ENCODE measurements at regions not wholly inside any gene's neighbourhood (a gene's known extent, or its start where the extent isn't known, plus 50 kb on each side); places are given as distances from the start of the nearest gene placed in this dataset.
A peak's percentile ranks its signal among the peaks of the same experiment; 100 is the strongest.

DNA sequence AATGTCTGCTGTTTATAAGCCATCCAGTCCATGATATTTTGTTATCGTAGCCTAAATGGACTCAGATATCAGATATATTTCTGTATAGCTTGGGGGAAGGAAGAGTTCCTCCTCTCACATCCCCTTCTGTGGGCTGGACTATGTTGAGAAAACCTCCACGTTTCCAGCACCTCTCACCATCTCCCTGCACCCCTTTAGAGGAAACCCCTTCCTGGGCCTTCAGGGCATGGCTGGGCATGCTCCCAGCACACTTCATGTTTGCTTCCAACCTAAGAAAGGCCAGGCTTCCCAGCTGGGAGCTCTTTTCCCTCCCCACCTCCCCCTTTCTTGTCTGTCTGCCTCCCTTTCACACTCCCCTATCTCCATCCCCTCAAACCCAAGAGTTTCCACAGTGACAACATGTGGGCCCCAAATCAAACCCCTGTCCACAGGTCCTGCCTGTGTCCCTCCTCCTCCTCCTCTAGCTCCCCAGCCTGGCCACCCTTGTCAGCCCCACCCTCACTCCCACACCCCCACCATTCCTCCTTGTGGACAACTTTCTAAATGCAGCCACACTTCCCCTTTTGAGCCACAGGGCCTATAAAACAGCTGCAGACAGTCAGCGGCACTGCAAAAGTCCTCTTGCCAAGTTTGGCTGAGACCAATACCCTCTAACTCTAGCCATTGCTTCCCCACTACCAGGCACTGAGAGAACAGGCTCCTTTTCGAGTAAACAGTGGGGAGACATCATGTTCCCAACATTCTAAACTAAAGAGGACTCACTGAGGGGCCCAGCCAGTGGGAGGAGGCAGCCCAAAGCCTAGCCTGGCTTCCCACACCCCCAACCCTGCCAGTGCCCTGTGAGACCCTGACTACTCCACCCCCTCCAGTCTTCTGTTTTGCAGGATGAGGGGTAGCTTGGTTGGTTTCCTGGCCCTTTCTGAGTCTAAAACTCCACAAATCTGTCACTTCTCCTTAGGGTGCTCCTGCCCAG lies 120.5 kb downstream of the ZFP36L2 start:
- DNase-seq: no peak

- no peak for DNase-seq
Measured at GRCh38 chr2:43104763-43105162, 121.6 kb downstream of the ZFP36L2 start.

GRCh38 chr2:43104106-43104505 lies 122.3 kb downstream of the ZFP36L2 start:
- DNase-seq: no peak

GRCh38 chr2:43103093-43103404 lies 123.4 kb downstream of the ZFP36L2 start:
- no peak for DNase-seq

- DNase-seq: no peak
Measured at GRCh38 chr2:43102366-43103092, 123.9 kb downstream of the ZFP36L2 start.

DNA sequence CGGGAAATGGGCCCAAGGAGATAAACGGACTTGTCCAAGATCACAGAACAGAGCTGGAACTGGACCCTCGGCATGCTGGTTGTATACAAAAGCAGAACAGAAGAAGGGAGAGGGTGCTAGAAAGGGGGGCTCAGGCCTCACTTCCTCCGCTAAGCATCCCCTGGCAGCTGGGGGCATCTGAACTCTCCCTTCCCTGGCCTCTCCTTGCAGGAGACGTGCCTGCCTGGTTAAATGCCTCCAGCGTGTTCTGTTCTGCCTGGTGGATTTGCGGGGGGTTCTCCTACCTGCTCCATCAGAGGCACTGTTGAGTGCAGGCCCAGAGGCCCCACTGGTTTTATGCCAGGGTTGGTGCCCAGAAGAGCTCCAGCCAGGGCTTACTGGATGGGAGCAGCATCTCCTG lies 124.7 kb downstream of the ZFP36L2 start:
- no peak for DNase-seq

DNA sequence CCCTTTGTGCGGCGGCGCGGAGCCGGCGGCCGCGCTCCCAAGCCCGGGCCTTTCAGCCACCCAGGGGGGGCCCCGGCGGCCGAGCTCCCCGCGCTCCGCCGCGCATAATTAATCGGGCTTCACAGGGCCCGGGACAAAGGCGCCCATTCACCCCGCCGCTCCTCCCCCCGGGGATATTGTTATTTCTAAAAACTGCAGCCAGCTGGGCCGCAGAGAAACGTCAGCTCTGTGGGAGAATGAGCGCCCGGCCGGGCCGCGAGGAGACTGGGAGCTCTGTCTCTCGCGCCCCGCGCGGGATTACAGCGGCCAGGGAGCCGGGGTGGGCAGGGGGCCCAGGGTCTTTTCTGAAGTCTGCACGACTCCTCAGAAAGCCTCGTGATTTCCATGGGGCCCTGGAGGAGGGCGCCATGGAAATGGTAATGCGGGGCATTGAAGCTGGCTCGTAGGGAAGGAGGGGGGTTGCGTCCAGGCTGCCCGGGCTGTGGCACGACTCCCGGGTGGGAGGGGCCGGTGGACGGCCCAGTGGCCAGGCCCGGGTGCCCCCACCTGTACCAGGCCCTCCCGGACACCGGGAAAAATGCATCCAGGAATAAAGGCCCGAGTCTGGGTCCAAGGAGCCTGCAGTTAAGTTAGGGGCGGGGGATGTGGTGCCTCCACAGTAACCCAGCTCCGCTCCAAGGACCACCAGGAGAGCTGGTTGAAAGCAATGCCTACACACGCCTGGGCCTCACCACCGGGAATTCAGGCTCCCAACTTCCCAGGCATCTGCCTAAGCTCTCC lies 125.3 kb downstream of the ZFP36L2 start:
- no peak for DNase-seq

DNA sequence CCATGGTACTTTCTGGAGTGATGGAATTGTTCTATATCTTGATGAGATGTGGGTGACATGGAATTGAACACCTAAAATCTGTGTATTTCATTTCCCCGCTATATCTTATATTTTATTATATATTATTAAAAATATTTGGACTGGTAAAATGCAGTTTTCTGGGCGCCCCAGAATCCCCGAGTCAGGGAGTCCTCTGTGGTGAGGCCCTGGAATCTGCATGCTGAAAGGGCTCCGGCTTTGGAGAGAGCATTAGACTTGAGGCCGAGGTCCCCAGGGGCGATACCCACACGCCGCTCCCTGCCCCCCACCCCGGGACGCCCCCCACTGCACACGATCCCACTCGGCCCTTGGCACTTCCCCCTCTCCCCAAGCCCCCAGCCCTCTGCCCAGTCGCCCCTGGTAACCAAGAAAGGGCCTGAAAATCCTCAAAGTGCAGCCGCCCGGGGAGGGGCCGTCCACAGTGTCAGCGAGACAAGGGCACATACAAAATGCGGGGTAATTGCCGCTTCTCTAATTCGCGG lies 126.0 kb downstream of the ZFP36L2 start:
- DNase-seq: peak; percentile 3

GRCh38 chr2:43099797-43100196 lies 126.6 kb downstream of the ZFP36L2 start:
- no peak for DNase-seq

GRCh38 chr2:43098539-43098938 lies 127.9 kb downstream of the ZFP36L2 start:
- no peak for DNase-seq

DNA sequence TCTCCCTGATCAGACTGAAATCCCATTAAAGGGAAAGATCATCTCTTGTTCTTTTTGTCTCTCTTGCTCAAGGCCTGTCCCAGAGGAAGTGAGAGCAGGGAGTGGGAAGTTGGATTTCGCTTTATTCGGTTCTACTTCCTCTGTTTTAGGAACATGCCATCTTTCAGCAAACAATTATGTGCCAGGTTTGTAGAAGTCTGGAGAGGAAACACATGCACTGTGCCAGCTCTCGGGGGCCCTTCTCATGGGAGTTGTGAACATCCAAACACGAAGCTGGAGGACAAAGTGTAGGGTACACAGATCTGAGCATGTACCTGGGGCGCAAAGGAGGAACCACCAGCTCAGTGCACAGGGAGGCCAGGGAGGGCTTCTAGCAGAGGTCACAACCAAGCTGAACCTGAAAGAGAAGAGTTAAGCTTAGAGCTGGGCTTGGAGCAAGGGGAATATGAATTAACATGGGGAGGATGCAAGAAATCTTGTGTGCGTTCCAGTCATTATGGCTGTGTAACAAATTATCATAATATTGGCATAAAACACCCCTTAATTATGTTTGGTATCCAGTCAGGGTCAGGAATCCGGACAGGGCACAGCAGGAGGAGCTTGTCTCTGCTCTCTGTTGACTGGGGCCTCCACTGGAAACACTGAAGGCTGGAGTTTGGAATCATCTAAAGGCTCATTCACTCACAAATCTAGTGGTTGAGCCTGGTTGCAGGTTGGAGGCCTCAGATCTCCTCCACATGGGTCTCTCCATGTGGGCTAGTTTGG lies 128.6 kb downstream of the ZFP36L2 start:
- DNase-seq: no peak

DNA sequence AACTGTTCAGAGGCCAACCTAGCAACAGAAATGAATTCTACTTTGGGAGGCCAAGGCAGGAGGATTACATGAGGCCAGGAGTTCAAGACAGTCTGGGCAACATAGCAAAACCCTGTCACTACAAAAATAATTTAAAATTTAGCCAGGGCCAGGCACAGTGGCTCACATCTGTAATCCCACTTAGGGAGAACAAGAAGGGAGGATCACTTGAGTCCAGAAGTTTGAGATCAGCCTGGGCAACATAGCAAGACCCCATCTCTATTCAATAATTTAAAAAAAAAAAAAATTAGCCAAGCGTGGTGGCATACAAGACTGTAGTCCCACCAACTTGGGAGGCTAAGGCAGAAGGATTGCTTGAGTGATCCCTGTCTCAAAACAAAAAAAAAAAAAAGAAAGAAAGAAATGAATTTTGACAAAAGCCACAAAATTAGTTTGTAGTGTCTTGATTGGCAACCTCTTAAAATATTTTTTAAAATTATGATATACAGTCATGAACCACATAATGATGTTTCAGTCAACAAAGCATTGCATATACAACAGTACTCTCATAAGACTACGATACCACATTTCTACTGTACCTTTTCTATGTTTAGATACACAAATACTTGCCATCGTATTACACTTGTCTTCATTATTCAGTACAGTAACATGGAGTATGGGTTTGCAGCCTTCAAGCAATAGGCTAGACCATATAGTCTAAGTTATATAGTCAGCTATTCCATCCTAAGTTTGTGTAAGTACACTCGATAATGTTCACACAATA lies 130.7 kb downstream of the ZFP36L2 start:
- DNase-seq: no peak

DNA sequence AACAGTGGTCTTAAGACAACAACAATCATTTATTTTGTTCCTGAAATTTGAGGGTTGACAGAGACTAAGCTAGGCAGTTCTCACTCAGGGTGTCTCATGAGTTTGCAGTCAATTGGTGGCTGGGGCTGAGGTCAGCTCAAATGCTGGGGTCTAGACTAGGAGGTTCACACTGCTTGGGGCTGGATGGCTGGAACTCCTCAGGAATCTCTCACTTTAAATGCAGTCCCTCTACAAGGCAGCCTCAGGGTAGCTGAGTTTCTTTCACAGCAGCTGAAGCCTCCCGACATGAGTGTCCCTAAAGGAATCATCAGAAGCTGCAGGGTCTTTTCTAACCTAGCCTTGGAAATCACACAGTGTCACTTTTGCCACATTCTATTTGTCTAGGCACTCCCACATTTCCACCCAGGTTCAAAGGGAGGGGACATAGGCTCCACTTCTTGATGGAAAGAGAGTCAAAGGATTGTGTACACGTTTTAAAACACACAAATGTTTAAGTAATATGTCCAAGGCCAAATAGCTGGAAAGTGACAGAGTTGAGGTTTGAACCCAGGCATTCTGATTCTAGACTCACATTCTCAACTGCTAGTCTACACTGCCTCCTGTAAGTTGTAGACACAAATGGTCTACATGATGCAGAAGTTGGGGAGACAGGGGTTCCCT lies 133.8 kb downstream of the ZFP36L2 start:
- no peak for DNase-seq

GRCh38 chr2:43090317-43090716 lies 136.1 kb downstream of the ZFP36L2 start:
- no peak for DNase-seq

DNA sequence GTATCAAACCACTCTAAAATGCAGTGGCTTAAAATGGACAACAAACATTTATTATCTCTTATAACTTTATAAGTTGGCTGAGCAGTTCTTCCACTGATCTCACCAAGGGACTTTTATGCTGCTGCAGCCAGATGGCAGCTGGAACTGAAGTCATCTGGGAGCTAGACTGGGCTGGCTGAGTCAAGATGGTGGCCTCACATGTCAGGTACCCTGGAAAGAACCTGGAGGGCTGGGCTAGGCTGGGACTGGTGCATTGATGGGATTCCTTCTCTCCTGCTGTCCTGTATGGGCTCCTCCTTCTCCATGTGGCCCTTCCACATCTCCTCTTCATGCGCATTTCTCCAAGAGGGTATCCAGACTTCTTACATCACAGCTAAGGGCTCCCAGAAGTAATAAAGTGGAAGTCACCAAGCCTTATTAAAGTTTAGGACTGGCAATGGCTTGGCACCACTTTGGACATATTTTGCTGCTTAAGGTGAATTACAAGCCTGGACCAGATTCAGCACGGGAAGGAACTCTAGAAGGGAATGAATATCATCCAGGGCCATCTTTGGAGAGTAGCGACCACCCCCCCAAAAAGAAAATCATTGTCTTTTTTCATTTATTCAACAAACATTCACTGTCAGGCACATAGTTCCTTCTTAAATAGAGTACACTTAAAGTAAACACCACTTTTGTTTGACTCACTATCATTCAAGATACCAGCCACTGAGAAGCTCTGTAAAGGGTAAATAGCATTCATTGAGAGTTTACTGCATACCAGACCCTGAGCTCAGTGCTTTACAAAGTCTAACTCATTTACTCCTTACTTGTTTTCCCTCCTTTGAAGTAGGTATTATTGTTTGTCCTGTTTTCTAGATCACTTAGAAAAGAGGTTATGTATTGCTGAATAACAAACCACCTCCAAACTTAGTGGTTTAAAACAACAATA lies 138.0 kb downstream of the ZFP36L2 start:
- no peak for DNase-seq

DNA sequence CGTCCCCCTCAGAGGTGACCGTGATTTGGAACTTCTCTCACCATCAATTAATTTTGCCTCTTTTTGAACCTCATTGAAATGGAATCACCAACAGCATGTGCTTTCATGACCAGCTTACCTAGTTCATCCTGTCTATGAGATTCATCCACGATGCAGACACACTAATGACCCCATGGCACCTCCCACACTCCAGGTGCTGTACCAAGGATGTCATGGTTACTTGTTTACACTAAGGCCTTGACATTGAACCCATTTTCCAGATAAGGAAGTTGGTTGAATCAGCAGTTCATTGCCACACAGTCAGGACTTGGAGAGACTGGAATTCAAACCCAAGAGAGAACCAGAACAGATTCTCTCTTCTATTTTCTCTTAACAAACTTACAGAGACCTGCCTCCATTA lies 139.0 kb downstream of the ZFP36L2 start:
- no peak for DNase-seq

- DNase-seq: no peak
Measured at GRCh38 chr2:43086451-43087221, 139.8 kb downstream of the ZFP36L2 start.

DNA sequence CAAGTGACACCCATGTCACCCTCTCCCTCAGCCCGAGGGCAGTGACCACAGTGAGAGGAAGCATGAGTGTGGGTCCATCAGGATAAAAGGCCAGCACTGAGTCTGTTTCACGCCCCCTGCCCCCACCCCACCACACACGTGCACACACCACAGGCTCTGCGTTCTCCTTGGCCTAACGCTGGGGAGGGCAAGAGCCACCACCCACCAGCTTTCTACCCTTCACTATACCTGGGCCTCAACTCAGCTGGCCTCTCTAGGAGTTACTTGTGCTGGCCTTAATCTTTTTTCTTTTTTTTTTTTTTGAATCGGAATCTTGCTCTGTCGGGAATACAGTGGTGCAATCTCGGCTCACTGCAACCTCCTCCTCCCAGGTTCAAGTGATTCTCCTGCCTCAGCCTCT lies 140.5 kb downstream of the ZFP36L2 start:
- DNase-seq: no peak

- no peak for DNase-seq
Measured at GRCh38 chr2:43085505-43085904, 140.9 kb downstream of the ZFP36L2 start.
